Activated naive CD4-positive, alpha-beta T cell treated with anti-CD3 and anti-CD28 coated beads, Interleukin-2, amount 50 U/mL, for 16 hours (primary cell): ENCODE measurements at regions not wholly inside any gene's neighbourhood (a gene's known extent, or its start where the extent isn't known, plus 50 kb on each side); places are given as distances from the start of the nearest gene placed in this dataset.

Source experiments
- DNase-seq: peaks from one replicate; pipeline ENCODE4 v3.0.0-alpha.2; 2020

- DNase-seq, result no peak
Observed at GRCh38 chr1:244920911-244921761, 56.8 kb upstream of the HNRNPU start.

GRCh38 chr1:244919320-244920282 lies 55.3 kb upstream of the HNRNPU start:
- no peak for DNase-seq

DNA sequence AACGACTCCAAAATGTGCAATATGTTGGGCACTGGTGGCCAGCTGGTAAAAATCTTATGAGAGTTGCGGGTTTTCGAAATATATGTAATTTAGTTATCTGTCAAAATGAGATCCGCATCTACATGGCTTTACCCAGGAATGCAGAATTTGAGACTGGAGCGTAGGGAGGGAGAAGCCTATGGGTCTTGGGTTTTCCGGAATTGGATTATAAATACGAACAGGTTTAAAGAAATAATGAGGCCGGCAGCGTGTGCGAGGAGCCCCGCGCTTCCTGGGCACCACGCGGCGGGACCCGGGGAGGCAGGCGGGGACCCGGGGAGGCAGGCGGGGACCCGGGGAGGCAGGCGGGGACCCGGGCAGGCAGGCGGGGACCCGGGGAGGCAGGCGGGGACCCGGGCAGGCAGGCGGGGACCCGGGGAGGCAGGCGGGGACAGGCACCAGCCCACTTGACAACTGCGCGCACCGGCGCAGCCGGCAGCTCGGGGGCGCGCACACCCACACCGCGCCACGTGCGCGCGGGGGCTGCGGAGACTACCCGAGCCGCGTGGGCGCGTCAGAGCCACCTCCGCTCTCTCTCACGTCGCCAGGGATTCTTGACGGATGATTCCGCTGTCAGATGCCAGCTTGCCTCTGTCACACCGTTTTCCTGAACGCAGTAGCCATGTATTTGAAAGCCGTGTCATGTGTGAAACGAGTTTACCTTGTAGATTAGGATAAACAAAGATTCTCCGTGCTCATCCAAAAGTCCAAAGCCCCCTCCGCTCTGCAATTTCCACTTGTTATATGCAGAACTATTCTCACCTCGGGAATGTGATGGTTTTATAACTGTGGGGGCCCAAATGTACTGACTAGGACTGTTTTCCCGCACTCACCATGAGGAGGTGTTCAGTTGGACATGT lies 54.3 kb upstream of the HNRNPU start:
- peak; percentile 77 for DNase-seq

DNA sequence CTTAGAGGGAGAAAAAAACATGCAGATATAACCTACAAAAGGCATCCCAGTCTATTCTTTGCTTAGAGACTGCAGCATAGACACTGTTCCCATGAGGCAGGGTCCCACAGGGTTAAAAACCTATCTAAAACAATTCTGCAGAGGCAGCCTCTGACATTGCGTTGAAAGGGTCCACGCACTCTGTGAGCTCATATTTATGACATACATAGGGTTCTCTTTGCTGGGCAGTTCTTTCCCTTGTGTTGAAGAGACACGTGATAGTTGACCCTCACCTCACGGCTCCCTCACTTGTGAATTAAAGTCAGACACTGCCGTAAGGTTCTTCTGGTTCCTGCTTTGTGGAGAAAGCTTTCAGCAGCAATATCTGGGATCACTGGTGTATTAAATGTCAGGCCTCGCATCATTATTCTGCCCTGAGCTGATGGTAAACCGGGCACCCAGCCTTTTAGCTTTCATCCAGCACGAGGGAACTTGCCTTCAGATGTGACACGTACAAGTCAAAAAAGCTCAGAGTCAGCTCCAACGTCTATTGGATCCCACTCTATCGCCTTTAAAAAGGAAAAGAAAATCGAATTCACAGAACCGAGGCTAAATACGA lies 52.8 kb upstream of the HNRNPU start:
- DNase-seq, result no peak

DNA sequence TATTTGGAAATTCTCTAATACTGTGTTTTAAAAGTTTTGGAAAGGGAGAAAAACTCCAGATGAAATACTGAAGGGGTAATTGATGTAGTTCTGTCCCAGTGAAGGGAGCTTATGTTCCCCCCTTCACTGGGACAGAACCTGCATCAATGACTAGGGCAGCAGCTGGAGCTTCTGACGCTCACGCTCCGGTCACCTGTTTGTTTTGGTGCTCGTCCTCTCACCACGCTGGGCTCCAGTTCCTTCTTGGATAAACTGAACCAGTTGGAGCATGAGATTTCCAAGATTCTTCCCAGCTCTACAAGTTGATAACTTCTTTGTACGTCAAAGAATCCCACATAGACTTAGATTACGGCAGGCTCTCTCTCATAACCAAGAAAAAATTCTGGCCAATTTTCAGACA lies 51.4 kb upstream of the HNRNPU start:
- no peak for DNase-seq

- no peak for DNase-seq
Observed at GRCh38 chr1:244914761-244915160, 50.4 kb upstream of the HNRNPU start.
